ENCODE measurements at regions not wholly inside any gene's neighbourhood (a gene's known extent, or its start where the extent isn't known, plus 50 kb on each side); places are given as distances from the start of the nearest gene placed in this dataset.

- FAIRE-seq (peak; percentile 83), DNase-seq (ENCODE audit: low read depth, low spot score) (peak; percentile 71)
- H3K27me3 ChIP-seq (ENCODE audit: control insufficient read depth in 2 of 2, insufficient read depth in 2 of 2, low read length in 2 of 2) = no peaks in the 10 kb centered on the region
- no peak overlapping the region for H3K4me3 ChIP-seq (replicated peaks in 1 of 3; ENCODE audit: insufficient read depth in 1 of 3, low read depth in 1 of 3, low read length in 3 of 3)
- no peak for TF ChIP-seq GATA2 (IDR thresholded peaks at IDR 0.05; ENCODE audit: insufficient read depth, insufficient read length, low read depth, low read length)
- TF ChIP-seq JUN (IDR thresholded peaks at IDR 0.05; ENCODE audit: borderline replicate concordance, insufficient read depth, insufficient read length, low read depth) = no peak
- no peak for TF ChIP-seq POLR2A (IDR thresholded peaks at IDR 0.05; ENCODE audit: low read depth, low read length)
- TF ChIP-seq POLR2AphosphoS5 (IDR thresholded peaks at IDR 0.05; ENCODE audit: insufficient read depth, low read depth, low read length) = no peak
- TF ChIP-seq EZH2 (IDR thresholded peaks at IDR 0.05; ENCODE audit: borderline replicate concordance, low read depth, low read length, severe bottlenecking) = no peak
- TF ChIP-seq MAX (IDR thresholded peaks at IDR 0.05; ENCODE audit: insufficient read depth, insufficient read length) = no peak
- TF ChIP-seq CTCF (IDR thresholded peaks at IDR 0.05; ENCODE audit: extremely low read depth in 1 of 2, insufficient read depth in 1 of 2, low read depth in 1 of 2, low read length in 2 of 2) = no peak
- no peak for TF ChIP-seq FOS (IDR thresholded peaks at IDR 0.05; ENCODE audit: borderline replicate concordance, insufficient read depth, low read length)
- no peak for TF ChIP-seq MYC (IDR thresholded peaks at IDR 0.05; ENCODE audit: low read depth, low read length)
- H3K27ac ChIP-seq (ENCODE audit: insufficient read depth, low read depth, low read length) = peak overlapping the region; percentile 14
- H4K20me1 ChIP-seq (replicated peaks; ENCODE audit: control insufficient read depth, extremely low read depth, insufficient read depth, low read length) = no peaks in the 10 kb centered on the region
- H3K79me2 ChIP-seq (ENCODE audit: control insufficient read depth, insufficient read depth, low read length) = no peaks in the 10 kb centered on the region
- no peaks in the 10 kb centered on the region for H3K9me3 ChIP-seq (replicated peaks; ENCODE audit: control insufficient read depth, insufficient read depth, low read length)
- peak overlapping the region; percentile 44 for H3K4me2 ChIP-seq (ENCODE audit: insufficient read depth, low read length)
- H2AFZ ChIP-seq (ENCODE audit: low read depth, low read length) = peak overlapping the region; percentile 81
- intact Hi-C loops (cut with micrococcal nuclease) = loop anchor here (2.0 kb wide), 1 partner anchor 25 kb away; no protein-coding TSS in a partner anchor
- dilution Hi-C loops (cut with MboI; ENCODE audit: extremely low pct_ligation_motif_present, low sequenced_read_pairs) = no loop called here
- no TSS peak for BruUV-seq (replicated peaks)
- H3K9ac ChIP-seq (replicated peaks; ENCODE audit: extremely low read depth, insufficient read depth, low read length) = no peak overlapping the region
- ChIA-PET POLR2A (no interaction called here), CTCF (interaction anchor here (0.6 to 2.7 kb wide), 3 partner anchors 20 to 206 kb away, joined by 3 to 8 read pairs (median 3); no protein-coding TSS in a partner anchor)
- H3K36me3 ChIP-seq (ENCODE audit: control insufficient read depth in 2 of 2, extremely low read depth in 1 of 2, insufficient read depth in 2 of 2, low read length in 2 of 2) = no peaks in the 10 kb centered on the region
- H3K4me1 ChIP-seq (ENCODE audit: control insufficient read depth, extremely low read depth, insufficient read depth, low read length) = peaks cover 6% of the 10 kb centered on the region
- H3K9me1 ChIP-seq (replicated peaks; ENCODE audit: control insufficient read depth, extremely low read depth, insufficient read depth, low read length) = no peaks in the 10 kb centered on the region
These were observed 163.4 kb upstream of the TSC22D1 start for GRCh38 chr13:44739539-44739938.
